ENCODE measurements at regions not wholly inside any gene's neighbourhood (a gene's known extent, or its start where the extent isn't known, plus 50 kb on each side); places are given as distances from the start of the nearest gene placed in this dataset.

DNA sequence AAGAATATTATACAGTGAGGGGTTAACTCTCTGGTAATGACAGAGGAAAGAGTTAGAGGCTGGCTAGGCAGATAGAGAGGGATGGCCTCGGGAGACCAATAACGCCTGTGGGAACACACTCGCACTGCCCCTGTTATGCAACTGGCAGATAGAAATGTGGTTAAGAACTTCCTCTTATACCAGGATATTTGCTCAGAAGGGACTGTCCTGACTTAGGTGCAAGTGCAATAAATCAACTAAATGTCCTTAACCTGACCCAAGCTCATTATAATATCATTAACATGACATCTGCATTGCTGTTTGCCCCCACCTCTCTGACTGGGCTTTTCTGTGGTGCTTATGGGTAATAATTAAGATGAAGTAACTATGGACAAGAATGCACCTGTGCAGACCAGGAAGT, 1518.0 kb downstream of the NCAM2 start:
- no peak for TF ChIP-seq POLR2A (IDR thresholded peaks at IDR 0.05)
- TF ChIP-seq, protein P1, sequence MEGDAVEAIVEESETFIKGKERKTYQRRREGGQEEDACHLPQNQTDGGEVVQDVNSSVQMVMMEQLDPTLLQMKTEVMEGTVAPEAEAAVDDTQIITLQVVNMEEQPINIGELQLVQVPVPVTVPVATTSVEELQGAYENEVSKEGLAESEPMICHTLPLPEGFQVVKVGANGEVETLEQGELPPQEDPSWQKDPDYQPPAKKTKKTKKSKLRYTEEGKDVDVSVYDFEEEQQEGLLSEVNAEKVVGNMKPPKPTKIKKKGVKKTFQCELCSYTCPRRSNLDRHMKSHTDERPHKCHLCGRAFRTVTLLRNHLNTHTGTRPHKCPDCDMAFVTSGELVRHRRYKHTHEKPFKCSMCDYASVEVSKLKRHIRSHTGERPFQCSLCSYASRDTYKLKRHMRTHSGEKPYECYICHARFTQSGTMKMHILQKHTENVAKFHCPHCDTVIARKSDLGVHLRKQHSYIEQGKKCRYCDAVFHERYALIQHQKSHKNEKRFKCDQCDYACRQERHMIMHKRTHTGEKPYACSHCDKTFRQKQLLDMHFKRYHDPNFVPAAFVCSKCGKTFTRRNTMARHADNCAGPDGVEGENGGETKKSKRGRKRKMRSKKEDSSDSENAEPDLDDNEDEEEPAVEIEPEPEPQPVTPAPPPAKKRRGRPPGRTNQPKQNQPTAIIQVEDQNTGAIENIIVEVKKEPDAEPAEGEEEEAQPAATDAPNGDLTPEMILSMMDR (IDR thresholded peaks at IDR 0.05): no peak
- no peak overlapping the region for H3K4me3 ChIP-seq
- 63% methylated on average over 1 of the region's 3 CpGs for WGBS (ENCODE audit: insufficient coverage, low coverage, low lambda C conversion rate, missing lambda C conversion rate)

DNA sequence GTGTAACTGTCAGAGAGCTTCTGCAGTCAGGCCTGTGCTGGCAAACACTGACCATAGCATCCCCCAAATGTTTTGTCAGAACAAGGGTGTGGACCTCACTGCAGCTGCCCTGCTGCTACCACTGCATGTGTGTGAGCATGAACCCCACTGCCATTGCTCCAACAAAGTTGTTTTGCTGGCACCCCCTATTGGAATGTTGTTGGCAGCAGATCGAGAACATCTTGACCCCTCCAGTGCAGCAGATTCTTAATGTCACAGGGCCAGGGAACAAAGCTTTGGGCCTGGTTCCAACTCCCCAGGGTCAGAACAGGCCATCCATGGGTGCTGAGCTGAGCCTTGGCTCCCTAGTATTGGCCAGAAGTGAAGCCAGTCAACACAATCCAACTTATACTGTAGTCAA, 1537.4 kb downstream of the NCAM2 start:
- H3K36me3 ChIP-seq: no peaks in the 10 kb centered on the region
- H3K4me3 ChIP-seq: no peak overlapping the region
- no peak for DNase-seq
- ATAC-seq: no peak
- H3K27ac ChIP-seq: no peak overlapping the region
- no peaks in the 10 kb centered on the region for H3K27me3 ChIP-seq
- no peaks in the 10 kb centered on the region for H3K4me1 ChIP-seq
- H3K9me3 ChIP-seq: no peaks in the 10 kb centered on the region
- intact Hi-C loops (cut with DNase I): no loop called here
- 67% methylated on average over 1 of the region's 1 CpG for WGBS (ENCODE audit: insufficient coverage, low coverage, low lambda C conversion rate, missing lambda C conversion rate)
- TF ChIP-seq POLR2A (IDR thresholded peaks at IDR 0.05): no peak
- TF ChIP-seq, protein P1 (IDR thresholded peaks at IDR 0.05): no peak

More for the DNA sequence above, 1518.0 kb downstream of the NCAM2 start:
- intact Hi-C loops (cut with DNase I): no loop called here
- H3K27me3 ChIP-seq: no peaks in the 10 kb centered on the region
- no peak overlapping the region for H3K27ac ChIP-seq
- H3K9me3 ChIP-seq: no peaks in the 10 kb centered on the region
- no peaks in the 10 kb centered on the region for H3K4me1 ChIP-seq
- ATAC-seq (no peak), DNase-seq (no peak)
- H3K36me3 ChIP-seq: no peaks in the 10 kb centered on the region

GRCh38 chr21:22536509-22536908, 1538.3 kb downstream of the NCAM2 start:
- H3K9me3 ChIP-seq: no peaks in the 10 kb centered on the region
- H3K27me3 ChIP-seq: no peaks in the 10 kb centered on the region
- H3K36me3 ChIP-seq: no peaks in the 10 kb centered on the region
- no peaks in the 10 kb centered on the region for H3K4me1 ChIP-seq
- ATAC-seq: no peak
- intact Hi-C loops (cut with DNase I): no loop called here
- no peak overlapping the region for H3K27ac ChIP-seq
- no peak for DNase-seq
- TF ChIP-seq POLR2A (IDR thresholded peaks at IDR 0.05): no peak
- TF ChIP-seq, protein P1 (IDR thresholded peaks at IDR 0.05): no peak
- no peak overlapping the region for H3K4me3 ChIP-seq

- Histone ChIP-seq H3K27ac (no peak overlapping the region), H3K4me3 (no peak overlapping the region), H3K27me3 (no peaks in the 10 kb centered on the region), H3K9me3 (no peaks in the 10 kb centered on the region), H3K4me1 (no peaks in the 10 kb centered on the region), H3K36me3 (no peaks in the 10 kb centered on the region)
- 24% methylated on average over 2 of the region's 2 CpGs for WGBS (ENCODE audit: insufficient coverage, low coverage, low lambda C conversion rate, missing lambda C conversion rate)
- intact Hi-C loops (cut with DNase I): no loop called here
- DNase-seq (no peak), ATAC-seq (no peak)
- no peak for TF ChIP-seq POLR2A (IDR thresholded peaks at IDR 0.05)
- TF ChIP-seq, protein P1 (IDR thresholded peaks at IDR 0.05): no peak
Measured at GRCh38 chr21:22544747-22545146, 1546.5 kb downstream of the NCAM2 start.

DNA sequence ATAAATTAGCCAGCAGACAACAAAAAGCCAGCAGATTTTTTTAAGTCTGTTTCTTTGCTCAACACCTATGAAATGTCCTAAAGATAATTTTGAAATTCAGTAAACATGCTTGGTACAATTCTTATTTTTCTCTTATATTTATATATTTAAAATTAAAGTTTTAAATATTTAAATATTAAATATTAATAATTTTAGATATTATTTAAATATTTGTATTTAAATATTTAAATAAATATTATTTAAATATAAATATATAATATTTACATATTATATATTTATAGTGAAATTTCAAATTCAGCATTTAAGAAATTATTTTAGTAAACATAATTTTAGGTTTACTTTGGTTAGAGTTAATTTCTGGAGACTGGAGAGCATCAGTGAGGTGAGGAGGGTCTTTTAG, 1554.2 kb downstream of the NCAM2 start:
- no peak for DNase-seq
- no peak overlapping the region for H3K4me3 ChIP-seq
- intact Hi-C loops (cut with DNase I): no loop called here
- H3K9me3 ChIP-seq: no peaks in the 10 kb centered on the region
- TF ChIP-seq POLR2A (IDR thresholded peaks at IDR 0.05): no peak
- TF ChIP-seq, protein P1 (IDR thresholded peaks at IDR 0.05): no peak
- no peaks in the 10 kb centered on the region for H3K27me3 ChIP-seq
- no peak for ATAC-seq
- H3K4me1 ChIP-seq: no peaks in the 10 kb centered on the region
- H3K36me3 ChIP-seq: no peaks in the 10 kb centered on the region
- H3K27ac ChIP-seq: no peak overlapping the region

Data from right lobe of liver (tissue), 6 donors.